SK-N-SH (cell line): ENCODE measurements at regions not wholly inside any gene's neighbourhood (a gene's known extent, or its start where the extent isn't known, plus 50 kb on each side); places are given as distances from the start of the nearest gene placed in this dataset.
"Not testable (repeated sequence)": the region's sequence is repeated elsewhere in the genome, so short reads cannot be mapped to it uniquely, and the experiment has no call there.

Experiments
- CTCF ChIA-PET: fragments of 300-600, 350-600 bp; formaldehyde crosslinking; extraction: SDS; loops from one replicate; lab custom pipeline; 2021; lab: Yijun Ruan, JAX
- POLR2A ChIA-PET: fragments of 350-600 bp; sonication (Branson Sonifier 250); formaldehyde crosslinking; extraction: SDS; loops from one replicate; lab custom pipeline; 2020; ENCODE audit warnings: antibody characterized with exemption, inconsistent platforms; lab: Yijun Ruan, JAX
- DNase-seq: peaks from one replicate; pipeline ENCODE4 v3.0.0; 2012
- H2AFZ ChIP-seq: fragments of 200-600 bp; sonication (generic); 2 replicates; pipeline ENCODE4 v1.8.1; 2016; ENCODE audit warnings: antibody characterized with exemption, mild to moderate bottlenecking, low read depth
- H3F3A ChIP-seq: fragments of 200-600 bp; sonication (generic); replicated peaks from 2 replicates; pipeline ENCODE3; 2016; ENCODE audit warnings: antibody characterized with exemption, mild to moderate bottlenecking; ENCODE audit not compliant: insufficient read depth
- H3K27ac ChIP-seq, 2 experiments: fragments of 200-500 bp in 1 of 2; fragments of 200-600 bp in 1 of 2; sonication (Bioruptor generic) in 1 of 2; sonication (generic), shearing (Covaris generic) in 1 of 2; 2 replicates each; pipeline versions ENCODE4 v1.5.1 to v1.6.1; 2014 to 2016; ENCODE audit warnings: low read depth in 2 of 2, inconsistent platforms in 1 of 2, low read length in 1 of 2, mild to moderate bottlenecking in 1 of 2, mixed read lengths in 1 of 2
- H3K27me3 ChIP-seq: fragments of 200-600 bp; sonication (generic), shearing (Covaris generic); 2 replicates; pipeline ENCODE4 v1.6.1; 2016; ENCODE audit warnings: mixed run types; ENCODE audit not compliant: insufficient read depth
- H3K36me3 ChIP-seq, 2 experiments: fragments of 200-500 bp in 1 of 2; fragments of 200-600 bp in 1 of 2; sonication (Bioruptor generic) in 1 of 2; sonication (generic) in 1 of 2; replicated peaks in 1 of 2; 2 replicates each; pipeline versions ENCODE3 to v1.5.1; 2014 to 2016; ENCODE audit warnings: low read length in 1 of 2, mild to moderate bottlenecking in 1 of 2; ENCODE audit not compliant: insufficient read depth in 2 of 2, control insufficient read depth in 1 of 2
- H3K4me1 ChIP-seq, 2 experiments: fragments of 200-500 bp in 1 of 2; fragments of 200-600 bp in 1 of 2; sonication (Bioruptor generic) in 1 of 2; sonication (generic), shearing (Covaris generic) in 1 of 2; 2 replicates each; pipeline versions ENCODE4 v1.5.1 to v1.6.1; 2014 to 2016; ENCODE audit warnings: low read depth in 1 of 2, low read length in 1 of 2, mixed run types in 1 of 2; ENCODE audit not compliant: insufficient read depth in 2 of 2, control insufficient read depth in 1 of 2
- H3K4me2 ChIP-seq: fragments of 200-600 bp; sonication (generic), shearing (Covaris generic); 2 replicates; pipeline ENCODE4 v1.6.1; 2017; ENCODE audit warnings: mixed run types
- H3K4me3 ChIP-seq, 2 experiments: fragments of 200-500 bp in 1 of 2; fragments of 200-600 bp in 1 of 2; sonication (Bioruptor generic) in 1 of 2; sonication (generic), shearing (Covaris generic) in 1 of 2; 2 replicates each; pipeline versions ENCODE4 v1.5.1 to v1.8.1; 2014 to 2016; ENCODE audit warnings: low read depth in 2 of 2, inconsistent platforms in 1 of 2, low read length in 1 of 2, mild to moderate bottlenecking in 1 of 2, mixed read lengths in 1 of 2, moderate library complexity in 1 of 2
- H3K79me2 ChIP-seq: fragments of 200-600 bp; sonication (generic); 2 replicates; pipeline ENCODE4 v1.8.1; 2017; ENCODE audit warnings: mild to moderate bottlenecking; ENCODE audit not compliant: insufficient read depth
- H3K9ac ChIP-seq: fragments of 200-600 bp; sonication (generic); 2 replicates; pipeline ENCODE4 v1.6.1; 2017; ENCODE audit warnings: mixed run types
- H3K9me2 ChIP-seq: fragments of 200-600 bp; sonication (generic); 2 replicates; pipeline ENCODE4 v1.6.1; 2017; ENCODE audit warnings: mixed run types
- H3K9me3 ChIP-seq: fragments of 200-600 bp; sonication (generic); 2 replicates; pipeline ENCODE4 v1.6.1; 2017; ENCODE audit warnings: mixed run types, mild to moderate bottlenecking, moderate library complexity
- H4K20me1 ChIP-seq: fragments of 200-600 bp; sonication (generic); 2 replicates; pipeline ENCODE4 v1.6.1; 2017; ENCODE audit warnings: mild to moderate bottlenecking, mixed run types; ENCODE audit not compliant: insufficient read depth
- EP300 ChIP-seq, 2 experiments: IDR thresholded peaks; 2 replicates each; pipeline versions ENCODE4 v1.4.0 to v1.6.1; 2012; ENCODE audit warnings: borderline replicate concordance in 1 of 2, low read depth in 1 of 2, low read length in 1 of 2
- EZH2phosphoT487 ChIP-seq: fragments of 200-600 bp; sonication (generic); IDR thresholded peaks from 2 replicates; pipeline ENCODE4 v1.6.1; 2017; ENCODE audit warnings: low read depth, mixed run types, mild to moderate bottlenecking, antibody characterized with exemption, moderate library complexity, borderline replicate concordance
- FOSL2 ChIP-seq: IDR thresholded peaks from 2 replicates; pipeline ENCODE4 v1.4.0; 2012; ENCODE audit warnings: low read depth, mild to moderate bottlenecking, moderate library complexity, borderline replicate concordance
- FOXJ3 ChIP-seq: sonication (generic); formaldehyde crosslinking; IDR thresholded peaks from 2 replicates; pipeline ENCODE4 v1.5.1; 2020; ENCODE audit warnings: mild to moderate bottlenecking, missing genetic modification reagents
- FOXM1 ChIP-seq: IDR thresholded peaks from 2 replicates; pipeline ENCODE4 v1.4.0; 2012; ENCODE audit warnings: low read depth, mild to moderate bottlenecking
- NFIC ChIP-seq: IDR thresholded peaks from 2 replicates; pipeline ENCODE4 v1.4.0; 2012; ENCODE audit warnings: borderline replicate concordance
- PBX3 ChIP-seq: IDR thresholded peaks from 2 replicates; pipeline ENCODE4; 2012
- RAD21 ChIP-seq: IDR thresholded peaks from 2 replicates; pipeline ENCODE4 v1.6.1; 2012; ENCODE audit warnings: mild to moderate bottlenecking, low read length
- RCOR1 ChIP-seq: fragments of 150-350 bp; IDR thresholded peaks from 2 replicates; pipeline ENCODE4 v1.6.1; 2017; ENCODE audit warnings: antibody characterized with exemption, low read length
- RFX5 ChIP-seq: IDR thresholded peaks from 2 replicates; pipeline ENCODE4 v1.6.1; 2012; ENCODE audit warnings: mild to moderate bottlenecking, improper control_type of control experiment, low read length
- RXRA ChIP-seq: IDR thresholded peaks from 2 replicates; pipeline ENCODE4 v1.4.0; 2012; ENCODE audit warnings: low read depth, mild to moderate bottlenecking, borderline replicate concordance
- SIN3A ChIP-seq: IDR thresholded peaks from 2 replicates; pipeline ENCODE4 v1.6.1; 2012; ENCODE audit warnings: low read depth, mild to moderate bottlenecking, low read length, moderate library complexity, borderline replicate concordance
- SMC3 ChIP-seq: IDR thresholded peaks from 2 replicates; pipeline ENCODE4 v1.6.1; 2012; ENCODE audit warnings: low read depth, low read length, improper control_type of control experiment
- TAF1 ChIP-seq: IDR thresholded peaks from 2 replicates; pipeline ENCODE4 v1.6.1; 2012; ENCODE audit warnings: low read depth, mild to moderate bottlenecking, low read length, moderate library complexity, borderline replicate concordance
- USF2 ChIP-seq: fragments of 150-350 bp; IDR thresholded peaks from 2 replicates; pipeline ENCODE4 v1.6.1; 2017; ENCODE audit warnings: antibody characterized with exemption, low read length, low read depth, borderline replicate concordance
- WGBS: methylation state at CpG from one replicate; pipeline ENCODE4 v1.1.6; 2017; ENCODE audit warnings: low lambda C conversion rate; 5-methylcytosine and 5-hydroxymethylcytosine counted together
- TF ChIP-seq, protein P1 (sequence below): IDR thresholded peaks from 2 replicates; pipeline ENCODE4 v1.4.0; 2012; ENCODE audit warnings: low read depth, borderline replicate concordance

- 51% methylated on average over 2 of the region's 2 CpGs for WGBS
- Histone ChIP-seq H3K9me2 (no peaks in the 10 kb centered on the region), H3K79me2 (no peaks in the 10 kb centered on the region), H3K36me3 (no peaks in the 10 kb centered on the region), H3K4me2 (no peak overlapping the region), H3K27ac (no peak overlapping the region), H3K9ac (no peak overlapping the region), H2AFZ (no peak overlapping the region), H3K9me3 (no peaks in the 10 kb centered on the region), H3K4me1 (peaks cover 0 to 2% of the 10 kb centered on the region in 2 experiments; a peak in 1 of 4 replicates), H3F3A (no peaks in the 10 kb centered on the region), H4K20me1 (no peaks in the 10 kb centered on the region), H3K4me3 (no peak overlapping the region), H3K27me3 (no peaks in the 10 kb centered on the region)
- DNase-seq = no peak
- CTCF ChIA-PET = no interaction called here
- TF ChIP-seq FOXM1 (no peak), NFIC (no peak), RXRA (no peak), SMC3 (no peak), RFX5 (no peak), RCOR1 (no peak), FOSL2 (no peak), USF2 (no peak), PBX3 (no peak), RAD21 (no peak), EP300 (IDR thresholded peaks at IDR 0.05; ENCODE audit: borderline replicate concordance in 1 of 2, low read depth in 1 of 2, low read length in 1 of 2) (no peak), SIN3A (no peak)
- TF ChIP-seq, protein P1, sequence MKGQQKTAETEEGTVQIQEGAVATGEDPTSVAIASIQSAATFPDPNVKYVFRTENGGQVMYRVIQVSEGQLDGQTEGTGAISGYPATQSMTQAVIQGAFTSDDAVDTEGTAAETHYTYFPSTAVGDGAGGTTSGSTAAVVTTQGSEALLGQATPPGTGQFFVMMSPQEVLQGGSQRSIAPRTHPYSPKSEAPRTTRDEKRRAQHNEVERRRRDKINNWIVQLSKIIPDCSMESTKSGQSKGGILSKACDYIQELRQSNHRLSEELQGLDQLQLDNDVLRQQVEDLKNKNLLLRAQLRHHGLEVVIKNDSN = no peak
- POLR2A ChIA-PET = no interaction called here
Observed at GRCh38 chr20:39738651-39739050, 776.5 kb downstream of the DHX35 start.

GRCh38 chr20:39736434-39737327 is 774.5 kb downstream of the DHX35 start:
- no peaks in the 10 kb centered on the region for H3K79me2 ChIP-seq
- no peaks in the 10 kb centered on the region for H3K9me2 ChIP-seq
- TF ChIP-seq FOXJ3 (CRISPR knock-in tag) (no peak), PBX3 (no peak), TAF1 (no peak), EZH2phosphoT487 (no peak)
- TF ChIP-seq, protein P1 = no peak
- no peak overlapping the region for H3K9ac ChIP-seq
- ChIA-PET CTCF (no interaction called here), POLR2A (no interaction called here)
- H3F3A ChIP-seq = no peaks in the 10 kb centered on the region
- peaks cover 0 to 2% of the 10 kb centered on the region in 2 experiments; a peak in 1 of 4 replicates for H3K4me1 ChIP-seq
- DNase-seq = no peak
- H3K27me3 ChIP-seq = no peaks in the 10 kb centered on the region
- no peaks in the 10 kb centered on the region for H3K36me3 ChIP-seq
- no peaks in the 10 kb centered on the region for H4K20me1 ChIP-seq
- WGBS = 36% methylated on average over 4 of the region's 6 CpGs
- no peak overlapping the region for H3K27ac ChIP-seq
- H3K4me3 ChIP-seq = no peak overlapping the region
- H3K9me3 ChIP-seq = no peaks in the 10 kb centered on the region
- H3K4me2 ChIP-seq = no peak overlapping the region
- H2AFZ ChIP-seq = no peak overlapping the region

DNA sequence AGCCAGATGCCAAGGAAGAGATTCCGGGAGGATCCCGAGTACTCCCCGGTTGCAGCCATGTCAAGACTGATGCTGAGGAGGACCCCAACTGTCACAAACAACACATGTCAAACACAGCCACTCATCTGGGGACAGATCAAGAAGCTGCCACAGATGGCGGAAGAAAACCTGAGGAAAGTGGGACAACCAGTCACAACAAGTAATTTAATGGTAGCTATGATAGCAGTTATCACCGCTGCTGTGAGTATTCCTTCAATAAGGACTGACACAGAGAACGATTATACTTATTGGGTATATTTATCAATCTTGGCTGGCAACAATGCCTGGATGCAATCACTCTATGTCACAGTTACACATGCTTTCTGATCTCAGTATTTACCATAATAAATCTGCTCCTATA is 763.4 kb downstream of the DHX35 start:
- H3K4me1 ChIP-seq, H2AFZ ChIP-seq, H3K4me3 ChIP-seq, POLR2A ChIA-PET, H4K20me1 ChIP-seq, H3F3A ChIP-seq, H3K27ac ChIP-seq, CTCF ChIA-PET, H3K9ac ChIP-seq, H3K9me2 ChIP-seq, H3K4me2 ChIP-seq, DNase-seq, H3K27me3 ChIP-seq, H3K36me3 ChIP-seq, H3K9me3 ChIP-seq, H3K79me2 ChIP-seq: not testable (repeated sequence)
- 49% methylated on average over 6 of the region's 6 CpGs for WGBS
